CD4-positive, alpha-beta T cell treated with Interleukin-2 at 100 ng/mL for 4 hours (primary cell): ENCODE measurements at regions not wholly inside any gene's neighbourhood (a gene's known extent, or its start where the extent isn't known, plus 50 kb on each side); places are given as distances from the start of the nearest gene placed in this dataset.

ENCODE experiments used
- DNase-seq: peaks from one replicate; pipeline ENCODE4 v3.0.0-alpha.2; 2020; ENCODE audit warnings: low spot score

DNA sequence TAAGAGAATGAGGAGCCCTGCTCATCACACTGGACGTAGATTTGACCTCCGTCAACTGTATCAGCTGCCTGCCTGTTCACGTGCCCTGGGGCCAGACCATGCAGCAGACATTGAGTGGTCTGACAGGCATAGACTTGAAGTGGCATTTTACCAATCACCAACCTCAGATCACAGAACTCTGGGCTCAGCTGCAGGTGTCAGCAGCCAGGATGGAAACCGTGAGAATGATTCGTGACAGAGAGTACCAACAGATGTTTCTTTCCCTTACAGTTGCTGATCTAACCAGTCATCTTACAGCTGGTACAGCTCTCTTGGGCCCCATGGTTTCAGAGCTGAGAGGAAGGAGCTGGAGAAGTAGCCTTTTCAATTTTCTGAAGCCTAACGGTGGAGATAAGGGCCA lies 148.9 kb downstream of the EN1 start:
- no peak for DNase-seq

GRCh38 chr2:118697781-118698180 lies 149.7 kb downstream of the EN1 start:
- DNase-seq = no peak

DNA sequence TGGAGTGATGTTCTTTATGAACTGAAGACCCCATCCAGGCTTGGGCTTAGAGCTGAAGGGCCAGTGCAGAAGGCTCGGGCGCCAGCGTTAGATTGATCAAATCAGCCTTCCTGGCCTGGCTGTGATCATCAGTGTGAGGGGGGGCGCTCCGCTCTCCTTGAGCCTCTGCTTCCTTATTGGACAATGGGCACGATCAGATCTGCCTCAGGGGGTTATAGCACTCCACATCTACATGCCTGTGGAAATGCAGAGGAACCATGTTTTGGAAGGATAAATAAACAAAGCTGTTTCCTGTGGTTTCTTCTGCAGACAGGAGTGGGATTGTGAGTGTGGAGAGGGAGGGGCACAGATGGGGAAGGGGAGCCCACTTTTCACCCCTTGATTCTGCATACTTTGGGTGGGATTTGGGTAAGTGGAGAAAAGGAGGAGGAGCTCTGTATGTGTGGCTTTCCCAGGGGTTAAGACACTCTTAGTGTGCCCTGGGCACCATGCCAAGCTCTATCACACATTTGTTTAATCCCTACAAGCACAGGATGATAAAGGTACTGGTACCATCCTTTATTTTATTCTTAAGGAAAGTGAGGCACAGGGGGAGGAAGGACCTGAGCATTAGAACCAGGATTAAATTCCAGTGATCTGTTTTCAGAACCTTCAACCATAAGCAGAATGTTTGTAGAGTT lies 150.5 kb downstream of the EN1 start:
- no peak for DNase-seq

GRCh38 chr2:118693287-118693822 lies 154.1 kb downstream of the EN1 start:
- DNase-seq = no peak

- no peak for DNase-seq
These were observed 157.6 kb downstream of the EN1 start for GRCh38 chr2:118689874-118690273.

DNA sequence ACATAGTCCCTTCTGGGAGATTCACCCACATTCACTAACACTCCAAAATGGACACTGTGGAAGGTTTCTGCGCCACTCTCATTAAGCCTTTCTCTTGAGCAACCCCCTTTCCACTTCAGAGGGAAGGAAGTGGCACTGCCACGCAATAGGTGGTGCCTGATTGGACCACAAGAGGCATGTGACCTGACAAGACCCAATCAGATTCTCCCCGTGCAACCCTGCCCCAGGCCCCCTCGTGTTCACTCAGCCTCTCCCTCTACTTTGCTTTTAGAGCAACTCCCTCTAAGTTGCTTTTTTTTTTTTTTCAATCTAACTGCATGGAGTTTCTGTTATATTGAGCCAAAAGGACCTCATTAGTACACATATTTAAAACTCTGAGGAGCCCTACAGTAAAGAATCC lies 158.0 kb downstream of the EN1 start:
- no peak for DNase-seq

GRCh38 chr2:118689033-118689432 lies 158.4 kb downstream of the EN1 start:
- DNase-seq = no peak

- no peak for DNase-seq
These were observed 159.8 kb downstream of the EN1 start for GRCh38 chr2:118687698-118688097.

GRCh38 chr2:118687192-118687591 lies 160.3 kb downstream of the EN1 start:
- DNase-seq = no peak

- no peak for DNase-seq
These were observed 161.1 kb downstream of the EN1 start for GRCh38 chr2:118686346-118686745.

GRCh38 chr2:118683460-118683859 lies 164.0 kb downstream of the EN1 start:
- no peak for DNase-seq

DNA sequence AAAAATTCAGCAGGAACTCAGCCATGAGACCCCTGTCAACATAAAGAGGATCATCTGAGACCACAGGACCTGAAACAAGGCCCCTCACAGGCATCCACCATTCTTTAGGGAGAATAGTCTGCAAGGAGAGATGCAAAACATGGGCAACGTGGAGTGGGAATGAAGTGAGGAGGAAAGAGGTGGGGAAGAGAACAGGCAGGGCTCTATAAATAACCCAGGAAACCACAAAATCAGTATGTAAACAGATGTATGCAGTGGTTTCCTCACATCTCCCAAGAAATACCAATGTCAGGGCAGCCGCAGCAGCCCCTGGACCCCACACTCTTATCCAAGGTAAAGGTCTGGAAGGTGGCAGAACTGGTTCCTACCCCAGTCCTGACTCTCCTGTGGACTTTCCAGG lies 168.5 kb downstream of the EN1 start:
- no peak for DNase-seq

- no peak for DNase-seq
These were observed 169.9 kb downstream of the EN1 start for GRCh38 chr2:118677546-118677945.

GRCh38 chr2:118675531-118675930 lies 171.9 kb downstream of the EN1 start:
- no peak for DNase-seq

DNA sequence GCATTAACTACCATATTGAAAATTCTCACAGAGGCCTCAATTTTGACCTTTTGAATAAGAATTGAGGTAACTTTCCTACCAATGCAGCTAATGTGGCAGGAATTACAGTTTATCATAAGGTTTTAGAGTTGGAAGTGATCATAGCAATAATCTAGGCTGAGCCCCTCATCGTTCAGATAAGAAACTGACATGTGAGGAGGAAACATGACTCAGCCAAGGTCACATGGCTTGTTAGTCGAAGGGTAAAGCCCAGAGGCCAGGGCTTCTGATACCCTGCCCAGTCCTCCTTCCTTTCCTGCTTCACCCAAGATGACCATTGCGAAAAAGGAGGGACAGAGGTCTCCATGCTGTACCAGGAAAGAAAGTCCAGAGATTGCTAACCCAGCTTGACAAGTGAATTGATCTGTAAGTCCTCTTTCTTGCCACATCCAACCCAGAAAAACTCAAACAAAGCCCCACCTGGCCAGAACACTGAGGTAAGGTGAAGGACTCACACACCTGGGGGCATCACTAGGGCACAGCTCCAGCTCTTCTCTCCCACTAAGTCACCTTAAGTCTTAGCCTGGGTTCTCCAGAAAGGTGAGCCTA lies 174.8 kb downstream of the EN1 start:
- no peak for DNase-seq

GRCh38 chr2:118671701-118672454 lies 175.6 kb downstream of the EN1 start:
- DNase-seq = no peak

- no peak for DNase-seq
These were observed 176.6 kb downstream of the EN1 start for GRCh38 chr2:118670838-118671237.

DNA sequence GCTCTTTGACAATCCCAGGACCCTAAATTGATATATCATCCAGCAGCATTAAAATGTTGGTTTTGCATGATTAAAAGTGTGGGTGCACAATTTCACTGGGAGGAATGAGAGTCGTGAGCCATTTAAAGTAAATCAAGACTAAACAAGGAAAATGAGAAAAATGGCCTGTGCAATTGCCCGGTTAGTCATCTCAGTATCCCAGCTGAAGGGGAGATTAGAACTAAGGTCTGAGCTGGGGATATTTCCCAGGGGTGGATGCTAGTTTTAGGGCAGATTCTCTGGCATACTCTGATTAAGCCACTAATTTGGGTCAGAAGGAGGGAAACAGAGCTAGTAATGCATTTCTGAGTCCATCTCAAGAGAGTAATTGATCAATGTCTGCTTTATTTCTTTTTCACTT lies 177.2 kb downstream of the EN1 start:
- no peak for DNase-seq

DNA sequence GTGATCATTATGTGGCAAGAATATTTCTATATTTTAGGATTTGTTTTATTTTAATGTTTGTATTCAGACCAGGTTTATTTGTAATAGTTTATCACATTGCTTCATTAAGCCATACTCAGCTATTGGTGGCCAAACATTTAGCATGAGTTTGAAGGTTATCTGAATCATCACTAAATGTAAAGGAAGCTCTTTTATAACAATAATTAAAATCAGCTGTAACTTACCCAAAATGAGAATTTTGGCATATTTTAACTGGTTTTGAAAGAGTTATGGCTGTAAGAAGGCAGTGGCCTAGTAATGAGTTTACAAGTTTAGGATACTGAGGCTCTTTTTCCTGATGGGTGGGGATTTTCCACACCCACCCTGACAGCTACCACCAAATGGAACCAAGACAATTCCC lies 177.8 kb downstream of the EN1 start:
- no peak for DNase-seq

DNA sequence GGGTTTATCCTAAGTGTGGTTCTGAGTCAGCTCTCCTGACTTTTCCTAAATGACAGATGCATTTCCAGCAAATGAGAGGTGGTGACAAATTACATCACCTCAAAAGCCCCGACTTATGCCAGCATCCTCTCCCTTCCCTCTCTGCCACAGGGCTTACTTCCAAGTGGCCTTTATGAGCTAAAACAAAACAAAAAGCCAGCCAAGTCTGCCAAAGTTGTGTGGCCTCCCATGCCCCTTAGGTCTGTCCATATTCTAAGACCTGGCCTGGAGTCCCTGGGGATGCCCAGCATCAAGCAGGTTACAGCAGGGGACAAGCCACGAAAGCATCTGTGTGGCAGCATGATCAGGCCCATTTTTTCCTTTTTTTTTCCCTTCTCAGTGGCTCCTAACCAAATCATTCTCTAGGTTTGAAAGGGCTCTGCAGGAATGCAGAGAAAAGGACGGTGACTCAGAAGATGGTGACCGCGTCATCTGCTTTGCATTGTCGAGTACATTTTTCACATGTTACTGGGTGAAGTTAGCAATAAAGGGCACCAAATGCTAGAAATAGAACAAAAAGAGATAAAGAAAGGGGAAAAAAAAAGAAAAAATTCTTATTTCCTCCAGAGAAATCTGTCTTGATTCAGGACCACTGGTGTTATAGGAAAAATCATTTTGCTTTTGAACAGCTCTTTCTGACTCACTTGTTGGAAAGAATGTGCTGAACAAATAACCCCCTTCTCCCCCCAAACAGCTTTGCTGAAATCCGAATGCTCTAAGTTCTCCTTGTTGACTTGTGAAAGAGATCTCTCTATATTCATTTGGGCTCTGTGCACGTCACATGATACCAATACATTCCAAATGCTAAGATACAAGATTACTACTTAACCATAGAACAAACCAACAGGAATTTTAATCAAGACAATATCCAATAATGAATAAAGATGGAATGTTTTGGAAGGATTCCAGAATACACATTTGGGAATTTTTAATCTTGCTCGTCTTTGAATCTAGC lies 178.7 kb downstream of the EN1 start:
- DNase-seq = no peak

GRCh38 chr2:118667964-118668363 lies 179.5 kb downstream of the EN1 start:
- no peak for DNase-seq

DNA sequence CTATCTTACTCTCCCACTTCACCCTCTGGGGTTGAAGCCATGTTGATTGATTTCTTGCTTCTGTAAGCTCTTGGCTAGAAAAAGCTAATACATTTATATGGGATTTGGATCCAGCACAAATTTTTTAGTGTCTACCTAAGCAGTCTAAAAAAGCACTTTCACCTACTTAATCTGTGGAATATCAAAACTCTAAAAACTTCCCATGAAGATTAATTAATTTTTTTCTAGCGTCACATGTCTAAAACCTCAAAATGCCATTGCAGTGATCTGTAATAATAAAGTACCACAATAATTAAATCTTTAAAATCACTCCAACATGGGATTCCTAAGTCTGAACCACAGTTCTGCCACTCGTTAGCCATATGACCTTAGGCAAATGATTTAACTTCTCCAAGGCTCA lies 180.1 kb downstream of the EN1 start:
- no peak for DNase-seq
